IMR-90 (cell line): ENCODE measurements at regions not wholly inside any gene's neighbourhood (a gene's known extent, or its start where the extent isn't known, plus 50 kb on each side); places are given as distances from the start of the nearest gene placed in this dataset.

Experiments used
- ATAC-seq: fragments of 200-7000 bp; cut with Tn5 transposase; 2 replicates; pipeline ENCODE4 v1.9.1; 2020; ENCODE audit warnings: low read depth, mild to moderate bottlenecking, moderate library complexity
- BruUV-seq: library from RNA; stranded (reverse); fragments of 400-500 nt; replicated peaks from 2 replicates; lab custom pipeline; 2021; lab: Mats Ljungman, UMichigan
- CTCF ChIA-PET: fragments of 300-600 bp; formaldehyde crosslinking; extraction: SDS; loops from one replicate; lab custom pipeline; 2021; ENCODE audit warnings: antibody characterized with exemption; lab: Yijun Ruan, JAX
- POLR2A ChIA-PET: fragments of 300-600 bp; sonication (Branson Sonifier 250); formaldehyde crosslinking; loops from one replicate; lab custom pipeline; 2022; ENCODE audit warnings: antibody characterized with exemption; ENCODE audit not compliant: unreplicated experiment; lab: Charles Lee
- DNase-seq: peaks from one replicate; pipeline ENCODE4 v3.0.0; 2013
- H2AFZ ChIP-seq: replicated peaks from 2 replicates; pipeline ENCODE3; 2013; ENCODE audit warnings: low read length, mild to moderate bottlenecking; ENCODE audit not compliant: poor library complexity
- H2AK5ac ChIP-seq: 2 replicates; pipeline ENCODE4 v1.6.1; 2013; ENCODE audit warnings: low read depth, low read length, inconsistent platforms
- H2AK9ac ChIP-seq: replicated peaks from 2 replicates; pipeline ENCODE3; 2013; ENCODE audit warnings: mild to moderate bottlenecking, low read depth, low read length, moderate library complexity; ENCODE audit not compliant: poor library complexity
- H2BK120ac ChIP-seq: 2 replicates; pipeline ENCODE4 v1.6.1; 2013; ENCODE audit warnings: low read depth, low read length, inconsistent platforms
- H2BK15ac ChIP-seq: 3 replicates; pipeline ENCODE4 v1.6.1; 2013; ENCODE audit warnings: low read depth, low read length, inconsistent platforms
- H2BK20ac ChIP-seq: 2 replicates; pipeline ENCODE4 v1.6.1; 2013; ENCODE audit warnings: low read depth, mild to moderate bottlenecking, inconsistent platforms, low read length, moderate library complexity
- H2BK5ac ChIP-seq: 2 replicates; pipeline ENCODE4 v1.6.1; 2013; ENCODE audit warnings: mild to moderate bottlenecking, low read depth, low read length, inconsistent platforms; ENCODE audit not compliant: poor library complexity, severe bottlenecking
- H3K14ac ChIP-seq: replicated peaks from 2 replicates; pipeline ENCODE4 v1.6.1; 2013; ENCODE audit warnings: low read depth, low read length, inconsistent platforms
- H3K18ac ChIP-seq: 2 replicates; pipeline ENCODE4 v1.6.1; 2013; ENCODE audit warnings: low read depth, low read length, control low read depth
- H3K23ac ChIP-seq: 2 replicates; pipeline ENCODE4 v1.6.1; 2013; ENCODE audit warnings: low read depth, low read length, inconsistent platforms
- H3K27ac ChIP-seq: 2 replicates; pipeline ENCODE4 v1.5.1; 2013; ENCODE audit warnings: mild to moderate bottlenecking, control low read depth, low read length; ENCODE audit not compliant: insufficient read depth
- H3K27me3 ChIP-seq: 2 replicates; pipeline ENCODE4 v1.6.1; 2013; ENCODE audit warnings: low read length; ENCODE audit not compliant: control insufficient read depth, insufficient read depth
- H3K36me3 ChIP-seq: 2 replicates; pipeline ENCODE4 v1.6.1; 2013; ENCODE audit warnings: low read length, mixed read lengths; ENCODE audit not compliant: control insufficient read depth, insufficient read depth
- H3K4ac ChIP-seq: 2 replicates; pipeline ENCODE4 v1.6.1; 2013; ENCODE audit warnings: low read depth, low read length, inconsistent platforms
- H3K4me1 ChIP-seq: 2 replicates; pipeline ENCODE4 v1.6.1; 2013; ENCODE audit warnings: low read length, mixed read lengths; ENCODE audit not compliant: control insufficient read depth, insufficient read depth
- H3K4me2 ChIP-seq: 2 replicates; pipeline ENCODE4 v1.6.1; 2013; ENCODE audit warnings: low read depth, mild to moderate bottlenecking, control low read depth, low read length, moderate library complexity
- H3K4me3 ChIP-seq: 2 replicates; pipeline ENCODE4 v1.5.1; 2013; ENCODE audit warnings: low read depth, mild to moderate bottlenecking, control low read depth, low read length, moderate library complexity; ENCODE audit not compliant: insufficient read depth
- H3K56ac ChIP-seq: 2 replicates; pipeline ENCODE4 v1.6.1; 2013; ENCODE audit warnings: low read length, inconsistent platforms; ENCODE audit not compliant: insufficient read depth; ENCODE audit errors: extremely low read depth
- H3K79me1 ChIP-seq, 2 experiments: 2 replicates each; pipeline ENCODE4 v1.6.1; 2013; ENCODE audit warnings: low read length in 2 of 2, inconsistent platforms in 1 of 2, low read depth in 1 of 2
- H3K9ac ChIP-seq: 2 replicates; pipeline ENCODE4 v1.6.1; 2013; ENCODE audit warnings: low read depth, low read length, control low read depth
- H3K9me1 ChIP-seq: 2 replicates; pipeline ENCODE4 v1.6.1; 2013; ENCODE audit warnings: low read length, inconsistent platforms; ENCODE audit not compliant: insufficient read depth
- H3K9me3 ChIP-seq: 2 replicates; pipeline ENCODE4 v1.6.1; 2013; ENCODE audit warnings: low read length; ENCODE audit not compliant: control insufficient read depth, insufficient read depth
- H4K20me1 ChIP-seq: 2 replicates; pipeline ENCODE4 v1.6.1; 2013; ENCODE audit warnings: low read length, inconsistent platforms; ENCODE audit not compliant: insufficient read depth
- H4K5ac ChIP-seq: 2 replicates; pipeline ENCODE4 v1.6.1; 2013; ENCODE audit warnings: mild to moderate bottlenecking, low read depth, low read length, control low read depth
- H4K8ac ChIP-seq, 2 experiments: 2 replicates each; pipeline ENCODE4 v1.6.1; 2013; ENCODE audit warnings: low read depth in 2 of 2, low read length in 2 of 2, control low read depth in 1 of 2, inconsistent platforms in 1 of 2
- H4K91ac ChIP-seq: 2 replicates; pipeline ENCODE4 v1.6.1; 2013; ENCODE audit warnings: low read depth, low read length, inconsistent platforms; ENCODE audit not compliant: insufficient read depth
- CEBPB ChIP-seq: IDR thresholded peaks from 2 replicates; pipeline ENCODE4 v1.6.1; 2012; ENCODE audit warnings: low read depth, low read length, improper control_type of control experiment
- CHD1 ChIP-seq: IDR thresholded peaks from 2 replicates; pipeline ENCODE4 v1.6.1; 2012; ENCODE audit warnings: low read depth, low read length, improper control_type of control experiment
- WGBS, 2 experiments: methylation state at CpG; one replicate each; pipeline versions ENCODE4 v1.1.5 to v1.1.7; 2013; ENCODE audit warnings: missing lambda C conversion rate in 2 of 2; ENCODE audit not compliant: insufficient read length in 1 of 2; ENCODE audit errors: extremely low coverage in 2 of 2; 5-methylcytosine and 5-hydroxymethylcytosine counted together
- dilution Hi-C: fragments of 300-500 bp; cut with HindIII; formaldehyde crosslinking; loops from one replicate; pipeline ENCODE4 v1.14.3; 2018; ENCODE audit warnings: low sequenced_read_pairs; ENCODE audit not compliant: unreplicated experiment
- in situ Hi-C: fragments of 300-500 bp; cut with MboI; formaldehyde crosslinking; loops from 3 replicates; pipeline ENCODE4 v1.14.3; 2019; ENCODE audit warnings: low sequenced_read_pairs, inconsistent platforms, mixed read lengths
- intact Hi-C: fragments of 100-400 bp; cut with micrococcal nuclease; formaldehyde crosslinking; loops from 2 replicates; pipeline ENCODE4 v1.10.0; 2022

- no peak overlapping the region for H2AK9ac ChIP-seq
- in situ Hi-C loops (no loop called here), dilution Hi-C loops (no loop called here), intact Hi-C loops (no loop called here)
- no peaks in the 10 kb centered on the region for H3K27me3 ChIP-seq
- H4K5ac ChIP-seq = no peak overlapping the region
- H3K23ac ChIP-seq = no peak overlapping the region
- no peak overlapping the region for H3K4me3 ChIP-seq
- no peak overlapping the region for H3K4ac ChIP-seq
- H2BK120ac ChIP-seq = no peak overlapping the region
- H4K91ac ChIP-seq = no peak overlapping the region
- H2BK20ac ChIP-seq = no peak overlapping the region
- H2AFZ ChIP-seq = no peak overlapping the region
- no peaks in the 10 kb centered on the region for H3K9me1 ChIP-seq
- no peaks in the 10 kb centered on the region for H3K9me3 ChIP-seq
- no peak overlapping the region for H4K8ac ChIP-seq
- H2BK5ac ChIP-seq = no peak overlapping the region
- no peaks in the 10 kb centered on the region for H3K36me3 ChIP-seq
- H4K20me1 ChIP-seq = no peaks in the 10 kb centered on the region
- POLR2A ChIA-PET = no interaction called here
- no peak overlapping the region for H3K14ac ChIP-seq
- no peaks in the 10 kb centered on the region for H3K4me1 ChIP-seq
- no peak for ATAC-seq
- H3K9ac ChIP-seq = no peak overlapping the region
- TF ChIP-seq CHD1 (no peak), CEBPB (peak; percentile 89)
- H2BK15ac ChIP-seq = no peak overlapping the region
- no peak overlapping the region for H3K56ac ChIP-seq
- no peaks in the 10 kb centered on the region for H3K79me1 ChIP-seq
- CTCF ChIA-PET = no interaction called here
- no peak for DNase-seq
- H3K18ac ChIP-seq = no peak overlapping the region
- no peak overlapping the region for H2AK5ac ChIP-seq
- no peak overlapping the region for H3K4me2 ChIP-seq
- H3K27ac ChIP-seq = no peak overlapping the region
- no CpG with 5 or more reads among the region's 4 CpGs for WGBS, 2 experiments
- BruUV-seq = no TSS peak
These were observed 221.6 kb upstream of the ASCC3 start for GRCh38 chr6:101102702-101103101.
